Lung microvascular endothelial cell (primary cell): ENCODE measurements at regions not wholly inside any gene's neighbourhood (a gene's known extent, or its start where the extent isn't known, plus 50 kb on each side); places are given as distances from the start of the nearest gene placed in this dataset.
"Not testable (repeated sequence)": the region's sequence is repeated elsewhere in the genome, so short reads cannot be mapped to it uniquely, and the experiment has no call there.

ENCODE experiments used
- DNase-seq, 2 donors: peaks; one replicate each; pipeline versions ENCODE4 v3.0.0 to v3.0.0-alpha.2; 2010; ENCODE audit warnings: low read depth in 2 of 2

DNA sequence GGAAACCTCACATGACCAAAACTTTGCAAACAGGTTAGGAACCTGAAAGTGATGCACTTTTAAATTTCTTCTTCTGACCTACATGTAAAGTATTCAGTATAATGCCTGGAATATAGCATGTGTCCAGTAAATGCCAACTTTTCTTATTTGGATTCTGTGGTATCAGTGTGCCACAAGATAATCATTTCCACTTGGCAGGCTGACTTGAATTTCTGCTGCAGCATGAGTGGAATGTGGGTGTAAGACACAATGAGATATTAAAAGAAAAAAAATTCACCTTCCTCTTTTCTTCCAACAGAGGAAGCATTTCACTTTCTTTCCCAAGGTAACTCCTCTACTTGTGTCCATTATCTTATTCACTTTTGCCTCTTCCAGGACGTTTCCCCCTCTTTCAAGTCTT lies 141.9 kb upstream of the PRKD1 start:
- DNase-seq, result no peak

DNA sequence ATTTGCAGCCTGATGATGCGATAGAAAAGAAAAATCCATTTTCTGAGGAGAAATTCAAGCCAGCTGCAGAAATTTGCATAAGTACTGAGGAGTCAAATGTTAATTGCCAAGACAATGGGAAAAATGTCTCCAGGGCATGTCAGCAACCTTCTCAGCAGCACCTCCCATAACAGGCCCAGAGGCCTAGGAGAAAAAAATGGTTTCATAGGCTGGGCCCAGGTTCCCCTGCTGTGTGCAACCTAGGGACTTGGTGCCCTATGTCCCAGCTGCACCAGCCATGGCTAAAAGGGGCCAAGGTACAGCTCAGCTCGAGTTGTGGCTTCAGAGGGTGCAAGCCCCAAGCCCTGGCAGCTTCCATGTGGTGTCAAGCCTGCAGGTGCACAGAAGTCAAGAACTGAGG lies 144.8 kb upstream of the PRKD1 start:
- not testable (repeated sequence) for DNase-seq

DNA sequence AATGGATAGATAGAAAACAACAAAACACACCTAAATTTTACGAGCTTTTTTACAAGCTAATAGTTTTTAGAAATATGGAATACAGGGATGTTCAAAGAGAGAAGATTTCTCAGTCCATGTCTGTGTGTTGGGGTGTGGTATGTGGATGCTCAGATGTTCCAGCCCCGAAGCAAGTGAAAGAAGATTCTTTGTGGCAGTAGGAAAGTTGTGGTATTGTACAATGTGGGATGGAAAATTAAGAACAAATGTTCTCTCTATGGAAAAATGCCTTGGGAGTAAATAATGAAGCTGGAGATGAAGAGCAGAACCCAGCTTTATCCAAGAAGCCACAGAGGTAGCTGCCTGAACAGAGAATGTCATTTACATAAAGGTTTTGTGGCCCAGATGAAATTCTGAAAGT lies 150.3 kb upstream of the PRKD1 start:
- no peak for DNase-seq

DNA sequence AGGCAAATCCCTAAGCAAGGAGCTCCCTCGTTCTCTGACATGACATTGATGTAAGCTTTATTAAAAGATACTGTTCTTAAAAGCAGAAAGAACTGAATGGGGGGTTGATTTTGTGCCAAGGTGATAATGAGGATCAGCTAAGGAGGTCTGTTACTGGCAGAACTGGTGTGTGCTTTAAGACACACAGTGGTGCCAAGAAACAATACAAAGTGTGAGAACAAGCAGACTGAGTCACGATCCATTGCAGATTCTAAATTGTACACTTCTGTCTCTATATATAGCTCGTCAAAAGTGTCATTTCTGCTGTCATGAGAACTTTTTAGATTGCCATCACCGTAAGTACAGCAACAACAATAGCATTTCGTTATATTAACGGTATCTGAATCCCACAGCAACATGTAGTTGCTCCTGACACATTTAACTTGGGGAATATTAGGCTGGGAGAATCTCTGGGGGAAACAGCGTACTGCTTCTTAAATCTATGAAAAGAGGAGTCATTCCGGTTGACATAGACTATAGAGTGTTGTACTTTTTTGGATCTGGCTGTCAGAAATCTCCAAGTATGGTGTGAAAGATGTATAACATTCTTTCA lies 151.3 kb upstream of the PRKD1 start:
- no peak for DNase-seq

DNA sequence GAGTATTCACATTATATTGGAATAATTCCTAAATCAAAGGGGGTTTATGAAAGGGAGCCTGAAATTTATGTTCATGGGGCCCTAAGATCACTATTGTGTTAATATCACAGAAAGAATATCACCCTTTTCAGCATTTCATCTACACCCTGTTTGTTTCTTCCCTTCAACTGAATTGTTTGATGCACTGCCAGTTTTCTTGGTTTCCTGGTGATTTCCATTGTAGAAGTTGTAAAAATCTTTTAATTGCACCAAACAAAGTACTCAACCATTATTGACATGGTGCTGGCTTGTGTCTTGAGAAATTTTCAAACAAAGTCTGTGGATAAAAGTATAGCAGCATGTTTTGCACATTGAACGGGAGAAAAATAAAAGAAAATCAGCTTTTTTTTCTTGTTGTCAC lies 154.8 kb upstream of the PRKD1 start:
- DNase-seq, result no peak

DNA sequence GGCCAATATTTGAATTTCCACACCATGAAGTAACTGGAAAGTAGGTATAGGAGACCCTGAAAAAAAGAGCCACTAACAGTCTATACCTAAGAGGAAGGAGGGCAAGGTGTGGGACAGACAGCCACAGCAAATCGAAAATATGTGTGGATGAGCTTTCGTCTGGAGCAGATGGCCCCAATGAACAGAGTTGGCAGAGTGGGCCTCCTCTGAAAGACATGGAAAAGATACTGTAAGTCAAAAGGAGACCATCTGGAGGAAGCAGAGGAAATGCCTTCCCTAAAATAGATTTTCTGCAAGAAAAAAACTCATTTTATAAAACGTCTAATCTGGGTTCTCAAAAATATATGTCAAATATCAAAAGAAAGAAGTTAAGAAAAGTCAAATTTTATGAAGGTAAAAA lies 157.2 kb upstream of the PRKD1 start:
- DNase-seq, result no peak

DNA sequence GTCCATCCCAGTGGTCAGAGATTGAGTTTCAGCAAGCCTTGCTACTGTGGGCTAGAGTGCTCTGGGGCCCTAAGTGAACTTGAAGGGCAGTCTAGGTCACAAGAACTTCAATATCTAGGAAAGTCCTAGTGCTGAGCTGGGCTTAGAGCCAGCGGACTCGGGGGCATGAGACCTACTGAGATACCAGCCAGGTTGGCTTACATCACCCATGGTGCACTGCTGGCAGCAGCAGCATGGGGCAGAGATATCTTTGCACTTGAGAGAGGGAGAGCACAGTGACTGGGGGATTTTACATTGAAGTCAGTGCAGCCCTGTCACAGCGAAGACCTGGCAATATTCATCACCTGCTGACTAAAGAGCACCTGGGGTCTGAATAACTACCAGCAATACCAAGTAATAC lies 158.3 kb upstream of the PRKD1 start:
- DNase-seq, result no peak

DNA sequence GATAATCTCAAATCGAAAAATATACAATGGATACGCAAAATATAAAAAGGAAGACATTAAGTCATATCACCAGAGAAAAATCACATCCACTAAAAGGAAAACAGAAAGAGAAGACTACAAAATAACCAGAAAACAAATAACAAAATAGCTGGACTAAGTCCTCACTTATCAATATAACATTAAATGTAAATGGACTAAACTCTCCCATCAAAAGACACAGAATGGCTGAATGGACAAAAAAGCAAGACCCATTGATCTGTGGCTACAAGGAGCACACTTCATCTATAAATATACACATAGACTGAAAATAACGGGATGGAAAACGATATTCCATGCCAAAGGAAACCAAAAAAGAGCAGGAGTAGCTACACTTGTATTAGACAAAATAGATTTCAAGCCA lies 161.0 kb upstream of the PRKD1 start:
- DNase-seq, result no peak

DNA sequence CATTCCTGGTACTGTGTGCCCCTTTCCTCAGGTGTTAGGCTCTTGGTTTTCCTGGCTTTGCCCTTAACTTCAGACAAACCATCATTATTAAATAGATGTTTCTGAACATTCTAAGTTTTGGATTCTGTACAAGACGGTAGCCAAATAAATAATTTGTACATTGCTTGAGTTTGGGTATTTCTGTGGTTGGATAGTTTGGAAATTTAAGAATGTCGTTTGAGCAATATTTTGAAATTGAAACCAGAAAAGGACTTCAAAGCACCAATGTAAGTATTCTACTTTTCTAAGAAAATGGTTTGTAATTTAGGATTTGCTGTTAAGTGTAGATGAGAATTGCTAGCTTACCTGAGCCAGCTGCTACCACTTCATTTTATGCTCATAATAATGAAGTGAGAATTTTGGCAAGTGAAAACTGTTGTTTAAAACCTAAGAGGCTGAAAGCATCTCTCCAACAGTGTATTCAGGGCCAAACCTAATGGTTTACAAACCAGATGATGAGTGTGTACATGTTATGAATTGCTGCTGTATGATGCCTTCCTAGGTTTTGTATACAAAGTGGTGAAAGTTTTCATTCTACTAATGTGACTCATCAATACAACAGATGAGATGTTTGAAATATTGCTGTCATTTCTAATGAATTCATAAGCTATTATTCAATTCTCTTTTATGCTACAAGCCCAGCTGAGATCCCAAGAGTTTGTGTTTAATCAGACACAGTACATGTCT lies 181.5 kb upstream of the PRKD1 start:
- no peak for DNase-seq

DNA sequence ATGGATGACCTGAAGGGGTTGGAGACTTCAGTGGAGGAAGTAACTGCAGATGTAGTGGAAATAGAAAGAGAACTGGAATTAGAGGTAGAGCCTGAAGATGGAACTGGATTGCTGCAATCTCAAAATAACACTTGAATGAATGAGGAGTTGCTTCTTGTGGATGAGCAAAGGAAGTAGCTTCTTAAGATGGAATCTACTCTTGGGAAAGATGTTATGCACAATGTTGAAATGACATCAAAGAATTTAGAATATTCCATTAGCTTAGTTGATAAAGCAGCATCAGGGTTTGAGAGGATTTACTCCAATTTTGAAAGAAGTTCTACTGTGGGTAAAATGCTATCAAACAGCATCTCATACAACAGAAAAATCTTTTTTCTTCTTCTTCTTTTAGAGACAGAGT lies 186.4 kb upstream of the PRKD1 start:
- DNase-seq, result no peak

DNA sequence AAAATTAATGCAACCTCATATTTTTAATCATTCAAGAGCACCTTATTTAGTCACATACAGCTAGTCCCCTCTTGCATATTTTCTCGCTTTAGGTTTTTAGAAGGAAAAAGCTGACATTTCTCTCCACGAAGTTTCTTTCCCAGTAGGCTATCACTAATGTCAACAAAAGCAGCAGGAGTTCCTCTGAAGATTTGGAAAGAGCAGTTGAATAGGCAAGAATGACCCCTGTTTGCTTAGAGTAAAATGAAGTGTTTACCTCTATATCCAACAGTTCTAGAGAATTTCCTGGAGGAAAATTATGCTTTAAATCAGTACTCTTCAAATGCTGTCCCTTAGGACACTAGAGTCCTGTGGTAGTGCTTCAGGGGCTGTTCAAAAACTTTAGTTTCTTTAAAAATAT lies 188.1 kb upstream of the PRKD1 start:
- no peak for DNase-seq

DNA sequence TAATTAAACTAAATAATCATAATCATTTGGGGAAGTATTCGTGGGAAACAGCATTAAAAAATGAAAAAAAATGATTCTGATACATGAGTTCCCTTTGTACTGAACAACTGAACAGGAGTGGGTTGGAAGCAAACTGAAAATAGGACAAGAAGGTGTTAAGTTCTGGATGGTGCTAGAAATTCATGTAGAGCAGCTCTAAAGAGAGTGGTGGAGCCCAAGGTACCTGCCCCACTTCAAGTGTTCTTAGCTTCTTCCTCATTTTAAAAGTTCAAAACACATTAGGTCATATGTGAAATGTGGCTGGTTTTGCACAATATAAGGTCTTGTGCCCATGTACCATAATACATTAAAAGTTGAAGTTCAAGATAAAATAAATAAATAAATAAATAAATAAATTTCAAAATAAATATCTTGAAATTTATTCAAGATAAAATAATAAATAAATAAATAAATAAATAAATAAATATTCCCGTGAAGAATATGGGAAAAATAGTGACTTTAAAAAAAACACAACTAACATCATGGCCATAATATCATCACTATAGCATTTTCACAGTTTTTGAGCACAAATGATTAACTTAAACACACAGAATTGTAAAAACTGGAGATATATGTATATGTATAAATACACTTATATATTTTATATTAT lies 191.5 kb upstream of the PRKD1 start:
- DNase-seq, result no peak

DNA sequence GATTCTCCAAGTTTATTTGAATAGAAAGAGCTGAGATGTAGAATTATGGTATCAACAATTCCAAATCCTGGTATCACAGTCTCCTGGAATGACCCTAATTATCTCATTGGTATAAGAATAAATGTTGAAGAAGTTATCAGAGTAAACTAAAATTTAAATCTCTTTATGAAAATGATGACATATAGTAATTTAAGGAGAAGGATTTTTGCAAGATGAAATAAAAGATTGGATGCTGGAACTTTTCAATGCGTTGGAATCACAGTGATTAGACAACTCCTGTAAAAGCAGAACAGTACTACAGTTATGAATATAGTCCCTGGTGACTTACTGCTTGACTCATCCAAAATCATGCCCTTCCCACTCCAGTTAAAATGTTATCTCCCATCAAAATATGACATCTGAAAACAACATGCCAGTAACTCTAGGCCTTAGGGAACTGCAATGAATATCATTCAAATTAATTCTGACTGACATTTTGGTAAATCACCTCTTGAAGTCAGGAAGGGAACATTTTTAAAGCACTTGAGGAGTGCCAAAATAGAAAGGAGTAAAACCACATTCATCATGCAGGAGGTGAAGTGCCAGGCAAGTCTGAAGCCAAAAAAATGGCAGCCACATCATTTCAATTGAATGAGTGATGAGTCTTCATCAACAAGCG lies 197.8 kb upstream of the PRKD1 start:
- no peak for DNase-seq

DNA sequence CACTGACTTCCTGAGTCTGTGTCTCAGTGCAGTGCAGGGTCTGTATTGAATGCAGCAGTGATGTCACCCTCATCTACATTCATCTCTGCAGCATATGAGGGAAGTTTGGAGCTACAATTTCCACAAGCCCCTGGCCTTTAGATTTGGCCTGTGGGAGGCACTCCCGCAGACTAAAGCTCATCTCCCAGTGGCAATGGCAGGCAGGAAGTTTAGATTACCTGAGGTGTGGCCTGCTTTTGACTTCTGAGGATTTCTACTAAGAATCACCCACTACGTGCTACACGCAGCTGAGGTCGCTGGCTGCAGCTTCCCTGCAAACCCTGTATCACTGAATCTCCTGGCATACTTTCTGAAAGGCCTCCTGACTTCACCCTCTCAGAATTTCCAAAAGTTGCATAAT lies 202.2 kb upstream of the PRKD1 start:
- DNase-seq, result no peak

DNA sequence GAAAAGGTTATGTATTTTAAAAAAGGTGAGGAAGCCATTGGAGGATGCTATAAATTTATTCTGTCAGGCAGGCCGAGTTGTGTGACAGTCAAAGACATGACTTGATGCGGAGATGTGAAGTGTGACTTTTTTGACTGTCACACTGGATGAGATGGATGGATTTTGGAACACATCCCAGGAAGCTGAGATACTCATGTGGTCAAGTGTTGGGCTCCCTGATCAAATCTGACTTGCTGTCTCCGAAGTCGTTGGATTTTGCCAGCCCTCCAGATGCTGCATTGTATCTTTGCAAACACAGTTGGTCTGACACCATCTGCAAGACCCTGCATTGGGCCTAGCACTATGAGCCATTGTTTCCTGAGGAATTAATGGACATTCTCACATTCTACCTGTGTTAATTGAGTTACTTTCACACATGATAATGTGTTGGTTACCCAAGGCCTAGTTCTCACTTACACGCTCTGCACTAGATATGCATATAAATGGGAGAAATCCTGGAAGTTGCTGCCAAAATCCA lies 204.0 kb upstream of the PRKD1 start:
- no peak for DNase-seq

DNA sequence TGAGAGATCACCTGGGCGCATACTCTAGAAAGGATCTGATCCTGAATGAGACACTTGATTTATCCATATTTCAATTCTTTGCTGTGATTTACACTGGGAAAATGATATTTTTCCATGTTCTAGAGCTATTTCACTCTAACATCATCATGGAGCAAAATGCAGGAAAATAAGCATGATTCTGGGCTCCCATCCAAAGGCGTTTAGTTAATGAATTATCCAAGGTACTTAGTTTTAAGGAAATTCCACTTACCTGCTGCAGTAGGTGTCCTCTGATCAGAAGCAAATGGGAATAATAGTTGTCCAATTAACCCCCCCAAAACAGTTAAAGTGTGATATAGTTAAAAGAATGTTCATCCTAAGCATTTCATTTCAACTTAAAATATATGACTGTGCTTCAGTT lies 204.5 kb upstream of the PRKD1 start:
- no peak for DNase-seq

DNA sequence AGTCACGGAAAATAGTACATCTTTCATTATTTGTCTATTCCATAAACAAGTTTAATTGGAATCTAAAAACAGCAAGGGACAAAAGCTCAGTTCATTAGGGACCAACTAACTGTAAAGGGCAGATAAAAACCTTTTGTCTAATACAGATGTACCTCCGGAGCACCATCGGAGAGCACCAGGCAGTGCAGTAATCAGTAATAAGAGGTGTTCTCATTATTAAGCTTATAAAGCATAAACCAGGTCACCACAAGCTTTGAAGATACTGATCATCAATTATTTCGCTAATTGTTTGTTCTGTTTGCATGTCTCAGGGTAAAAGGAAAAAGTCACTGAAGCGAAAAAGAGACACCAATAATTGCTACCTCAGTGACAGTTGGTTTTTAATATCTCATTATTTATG lies 207.3 kb upstream of the PRKD1 start:
- no peak for DNase-seq

DNA sequence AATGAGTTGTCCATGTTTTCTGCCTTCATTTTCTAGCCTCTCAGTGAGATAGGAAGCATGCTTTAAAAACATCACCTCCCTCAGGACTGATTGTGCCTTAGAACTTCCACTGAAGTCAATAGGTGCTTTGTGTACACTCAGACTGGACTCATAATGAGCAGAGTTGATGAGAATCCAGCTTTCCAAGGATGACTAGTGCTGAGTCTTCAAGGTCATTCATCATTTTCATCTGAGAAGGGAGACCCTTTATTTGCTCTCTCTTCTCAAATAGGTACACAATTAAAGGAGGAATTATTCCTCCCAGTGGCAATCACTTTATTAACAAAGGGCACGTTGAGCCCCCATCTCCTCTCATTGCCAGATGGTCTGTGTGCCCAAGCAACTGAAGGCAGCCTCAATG lies 210.9 kb upstream of the PRKD1 start:
- DNase-seq, result no peak

DNA sequence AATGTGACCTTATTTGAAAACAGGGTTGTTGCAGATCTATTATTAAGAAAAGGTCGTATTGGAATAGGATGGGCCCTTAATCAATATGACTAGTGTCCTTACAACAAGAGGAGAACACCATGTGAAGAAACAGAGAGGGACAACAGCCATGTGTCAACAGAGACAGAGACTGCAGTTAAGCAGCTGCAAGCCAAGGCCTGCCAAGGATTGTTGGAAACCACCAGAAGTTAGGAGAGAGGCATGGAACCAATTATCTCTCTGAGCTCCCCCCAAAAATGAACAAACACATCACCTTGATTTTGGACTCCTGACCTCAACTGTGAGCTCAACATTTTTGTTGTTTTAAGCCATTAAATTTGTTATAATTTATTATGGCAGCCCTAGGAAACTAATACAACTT lies 214.6 kb upstream of the PRKD1 start:
- no peak for DNase-seq

DNA sequence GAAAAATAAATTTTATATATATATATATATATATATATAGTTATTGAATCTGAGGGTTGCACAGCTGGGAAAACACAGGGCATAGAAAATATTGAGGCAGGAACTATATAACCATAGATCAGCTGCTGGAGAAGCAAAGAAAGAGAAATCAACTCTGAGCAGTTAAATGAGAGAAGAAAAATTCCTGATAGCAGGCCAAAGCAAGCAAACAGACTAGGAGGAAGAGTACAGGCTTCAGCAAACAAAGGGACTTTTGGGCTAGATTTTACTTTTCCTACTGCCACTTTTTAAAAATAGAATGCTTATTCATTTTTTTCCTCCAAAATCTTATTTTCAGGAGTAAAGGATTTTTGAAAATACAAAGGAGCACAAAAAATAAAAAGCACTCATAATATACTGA lies 216.0 kb upstream of the PRKD1 start:
- DNase-seq, result no peak

DNA sequence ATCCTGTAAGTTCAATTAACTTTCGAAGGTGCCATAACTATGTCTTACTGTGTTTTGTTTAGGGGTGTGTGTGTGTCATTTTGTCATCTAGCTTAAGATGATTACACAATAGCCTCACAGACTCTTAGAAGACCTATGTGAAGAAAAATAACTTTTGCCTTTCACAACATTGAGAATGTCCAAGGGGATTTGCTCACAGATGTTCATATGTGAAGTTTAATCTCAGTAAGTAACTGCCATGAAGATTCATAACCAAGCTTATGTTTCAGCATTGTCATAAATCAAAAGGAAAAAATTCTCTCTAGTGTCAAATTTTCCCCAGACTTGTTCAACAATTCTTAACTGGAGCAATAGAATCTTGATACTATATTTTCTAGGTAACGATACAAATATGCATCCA lies 226.1 kb upstream of the PRKD1 start:
- DNase-seq, result no peak

DNA sequence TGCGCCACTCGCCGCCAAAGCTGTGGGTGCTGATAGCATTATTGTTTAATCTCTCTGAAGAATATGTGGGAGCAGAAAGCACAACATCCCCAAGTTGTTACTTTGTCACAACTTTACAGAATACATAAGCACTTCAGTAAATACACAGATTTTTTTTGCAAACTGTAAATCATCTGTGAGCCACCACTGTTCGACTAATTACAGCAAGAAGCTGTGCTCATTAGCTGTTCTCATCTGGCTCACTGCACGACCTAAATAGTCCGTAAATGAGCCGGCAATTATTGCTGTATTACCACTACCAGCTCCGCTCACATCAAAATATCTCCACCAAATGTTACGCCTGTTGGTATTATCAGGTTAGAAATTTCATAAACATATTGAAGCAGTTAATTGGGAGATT lies 228.9 kb upstream of the PRKD1 start:
- DNase-seq, result no peak

DNA sequence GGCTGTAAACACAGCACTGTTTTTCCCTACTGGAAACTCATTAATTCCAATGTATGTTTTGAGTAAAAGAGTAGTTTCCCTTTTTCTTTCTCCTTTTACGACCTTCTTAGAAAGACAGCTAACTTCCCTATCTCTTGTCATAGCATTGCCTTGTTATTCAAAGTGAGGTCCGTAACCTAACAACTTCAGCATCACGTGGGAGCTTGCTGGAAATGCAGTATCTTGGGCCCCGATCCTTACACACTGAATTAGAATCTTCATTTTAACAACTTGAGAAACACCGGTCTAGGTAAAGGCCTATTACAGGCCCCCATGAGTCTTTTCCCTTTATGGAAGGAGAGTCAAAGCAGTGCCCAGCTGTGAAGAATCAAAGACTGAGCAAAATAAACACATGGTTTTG lies 230.7 kb upstream of the PRKD1 start:
- no peak for DNase-seq
